Right atrium auricular region (tissue), 2 donors: ENCODE measurements at regions not wholly inside any gene's neighbourhood (a gene's known extent, or its start where the extent isn't known, plus 50 kb on each side); places are given as distances from the start of the nearest gene placed in this dataset.

ENCODE experiments used
- DNase-seq: peaks from one replicate; pipeline ENCODE4 v3.0.0-alpha.2; 2019; ENCODE audit warnings: low spot score
- H3K27ac ChIP-seq, 2 donors: fragments of 200-600 bp; sonication (generic); 1 replicate in 1 of 2; 2 replicates in 1 of 2; pipeline ENCODE4 v1.5.1; 2016 to 2019
- H3K27me3 ChIP-seq, 2 donors: fragments of 200-600 bp; sonication (generic); one replicate each; pipeline versions ENCODE4 v1.5.1 to v1.6.0; 2017 to 2019
- H3K36me3 ChIP-seq: fragments of 200-600 bp; sonication (generic); one replicate; pipeline ENCODE4 v1.5.1; 2016
- H3K4me1 ChIP-seq, 2 donors: fragments of 200-600 bp; sonication (generic); one replicate each; pipeline versions ENCODE4 v1.5.1 to v1.6.0; 2017 to 2019
- H3K4me3 ChIP-seq, 2 donors: fragments of 200-600 bp; sonication (generic); 1 replicate in 1 of 2; 2 replicates in 1 of 2; pipeline ENCODE4 v1.5.1; 2017 to 2019; ENCODE audit warnings: mild to moderate bottlenecking in 1 of 2, moderate library complexity in 1 of 2
- H3K9me3 ChIP-seq, 2 donors: fragments of 200-600 bp; sonication (generic); one replicate each; pipeline ENCODE4 v1.5.1; 2019
- CTCF ChIP-seq, 2 donors: fragments of 200-600 bp; sonication (generic); IDR thresholded peaks; one replicate each; pipeline ENCODE4 v1.5.1; 2019; ENCODE audit warnings: antibody characterized with exemption in 2 of 2

- H3K4me3 ChIP-seq = no peak overlapping the region
- no peak for TF ChIP-seq CTCF (IDR thresholded peaks at IDR 0.05)
- no peaks in the 10 kb centered on the region for H3K36me3 ChIP-seq
- no peaks in the 10 kb centered on the region for H3K27me3 ChIP-seq
- H3K4me1 ChIP-seq = no peaks in the 10 kb centered on the region
- no peak for DNase-seq
- H3K27ac ChIP-seq = no peak overlapping the region
- no peaks in the 10 kb centered on the region for H3K9me3 ChIP-seq
Observed at GRCh38 chr15:94061041-94061440, 170.3 kb upstream of the MCTP2 start.

- DNase-seq = no peak
- Histone ChIP-seq H3K4me3 (no peak overlapping the region), H3K27me3 (no peaks in the 10 kb centered on the region), H3K27ac (no peak overlapping the region), H3K36me3 (no peaks in the 10 kb centered on the region), H3K9me3 (no peaks in the 10 kb centered on the region), H3K4me1 (no peaks in the 10 kb centered on the region)
- no peak for TF ChIP-seq CTCF (IDR thresholded peaks at IDR 0.05)
Observed at GRCh38 chr15:94059013-94059587, 172.3 kb upstream of the MCTP2 start.

- TF ChIP-seq CTCF (IDR thresholded peaks at IDR 0.05) = no peak
- Histone ChIP-seq H3K27me3 (no peaks in the 10 kb centered on the region), H3K36me3 (no peaks in the 10 kb centered on the region), H3K4me3 (no peak overlapping the region), H3K27ac (no peak overlapping the region), H3K4me1 (no peaks in the 10 kb centered on the region), H3K9me3 (no peaks in the 10 kb centered on the region)
- no peak for DNase-seq
Observed at GRCh38 chr15:94057305-94057704, 174.1 kb upstream of the MCTP2 start.

- TF ChIP-seq CTCF (IDR thresholded peaks at IDR 0.05) = no peak
- Histone ChIP-seq H3K27me3 (no peaks in the 10 kb centered on the region), H3K36me3 (no peaks in the 10 kb centered on the region), H3K9me3 (no peaks in the 10 kb centered on the region), H3K4me3 (no peak overlapping the region), H3K27ac (no peak overlapping the region), H3K4me1 (no peaks in the 10 kb centered on the region)
- DNase-seq = no peak
Observed at GRCh38 chr15:94056314-94056713, 175.0 kb upstream of the MCTP2 start.

GRCh38 chr15:94053626-94054025 lies 177.7 kb upstream of the MCTP2 start:
- no peak for TF ChIP-seq CTCF (IDR thresholded peaks at IDR 0.05)
- H3K27ac ChIP-seq = no peak overlapping the region
- no peaks in the 10 kb centered on the region for H3K4me1 ChIP-seq
- H3K36me3 ChIP-seq = no peaks in the 10 kb centered on the region
- no peak overlapping the region for H3K4me3 ChIP-seq
- no peak for DNase-seq
- H3K27me3 ChIP-seq = no peaks in the 10 kb centered on the region
- H3K9me3 ChIP-seq = no peaks in the 10 kb centered on the region

- no peaks in the 10 kb centered on the region for H3K4me1 ChIP-seq
- no peak for TF ChIP-seq CTCF (IDR thresholded peaks at IDR 0.05)
- no peaks in the 10 kb centered on the region for H3K36me3 ChIP-seq
- H3K27ac ChIP-seq = no peak overlapping the region
- no peaks in the 10 kb centered on the region for H3K9me3 ChIP-seq
- no peaks in the 10 kb centered on the region for H3K27me3 ChIP-seq
- no peak overlapping the region for H3K4me3 ChIP-seq
- no peak for DNase-seq
Observed at GRCh38 chr15:94052711-94053110, 178.7 kb upstream of the MCTP2 start.
